SK-N-SH treated with all-trans-retinoic acid at 6 μM for 48 hours (cell line): ENCODE measurements at regions not wholly inside any gene's neighbourhood (a gene's known extent, or its start where the extent isn't known, plus 50 kb on each side); places are given as distances from the start of the nearest gene placed in this dataset.

Source experiments
- ATAC-seq: fragments of 200-7000 bp; cut with Tn5 transposase; 3 replicates; pipeline ENCODE4 v1.9.1; 2020; ENCODE audit warnings: mild to moderate bottlenecking, moderate library complexity
- ARNTL ChIP-seq: fragments of 450-650 bp; formaldehyde crosslinking; IDR thresholded peaks from 2 replicates; pipeline ENCODE4 v1.5.0; 2020; ENCODE audit warnings: low read depth, mild to moderate bottlenecking, moderate library complexity, borderline replicate concordance
- BACH2 ChIP-seq: fragments of 250-450 bp; sonication (Bioruptor Pico); IDR thresholded peaks from 2 replicates; pipeline ENCODE4 v1.9.0; 2021; ENCODE audit warnings: mild to moderate bottlenecking, borderline replicate concordance
- CREB5 ChIP-seq: fragments of 250-450 bp; sonication (Bioruptor Pico); IDR thresholded peaks from 2 replicates; pipeline ENCODE4 v1.5.1; 2020; ENCODE audit warnings: low read depth, mild to moderate bottlenecking, moderate library complexity
- CSDC2 ChIP-seq: fragments of 250-450 bp; sonication (Bioruptor Pico); IDR thresholded peaks from 2 replicates; pipeline ENCODE4 v1.5.0; 2020; ENCODE audit warnings: mild to moderate bottlenecking, moderate library complexity
- ESRRG ChIP-seq: fragments of 250-450 bp; sonication (Bioruptor Pico); IDR thresholded peaks from 2 replicates; pipeline ENCODE4 v1.6.1; 2021; ENCODE audit warnings: mild to moderate bottlenecking
- GLIS3 ChIP-seq: fragments of 250-450 bp; sonication (Bioruptor Pico); IDR thresholded peaks from 2 replicates; pipeline ENCODE4 v1.5.0; 2020; ENCODE audit warnings: mild to moderate bottlenecking, moderate library complexity
- PPARA ChIP-seq: fragments of 250-450 bp; sonication (Bioruptor Pico); IDR thresholded peaks from 2 replicates; pipeline ENCODE4 v1.5.0; 2020; ENCODE audit warnings: mild to moderate bottlenecking, borderline replicate concordance
- RARB ChIP-seq: fragments of 250-450 bp; sonication (Bioruptor Pico); IDR thresholded peaks from 2 replicates; pipeline ENCODE4 v1.8.0; 2021; ENCODE audit warnings: mild to moderate bottlenecking, moderate library complexity
- SNAI2 ChIP-seq: fragments of 250-450 bp; sonication (Bioruptor Pico); IDR thresholded peaks from 2 replicates; pipeline ENCODE4 v1.5.0; 2020; ENCODE audit warnings: mild to moderate bottlenecking, moderate library complexity
- TCF4 ChIP-seq: fragments of 250-450 bp; sonication (Bioruptor Pico); IDR thresholded peaks from 2 replicates; pipeline ENCODE4 v1.8.0; 2021; ENCODE audit warnings: mild to moderate bottlenecking, moderate library complexity, borderline replicate concordance
- TSHZ2 ChIP-seq: fragments of 250-450 bp; sonication (Bioruptor Pico); IDR thresholded peaks from 2 replicates; pipeline ENCODE4 v1.5.0; 2020; ENCODE audit warnings: mild to moderate bottlenecking, moderate library complexity
- ZC3H10 ChIP-seq: fragments of 250-450 bp; sonication (Bioruptor Pico); IDR thresholded peaks from 2 replicates; pipeline ENCODE4 v1.5.1; 2021; ENCODE audit warnings: mild to moderate bottlenecking, moderate library complexity
- ZFP30 ChIP-seq: fragments of 450-650 bp; formaldehyde crosslinking; IDR thresholded peaks from 2 replicates; pipeline ENCODE4 v1.5.0; 2022; ENCODE audit warnings: mild to moderate bottlenecking, moderate library complexity
- ZNF565 ChIP-seq: fragments of 450-650 bp; formaldehyde crosslinking; conservative IDR thresholded peaks from 2 replicates; pipeline ENCODE4 v1.5.0; 2020; ENCODE audit warnings: low read depth, mild to moderate bottlenecking, moderate library complexity
- ZNF70 ChIP-seq: fragments of 450-650 bp; formaldehyde crosslinking; IDR thresholded peaks from 2 replicates; pipeline ENCODE4 v1.5.0; 2020; ENCODE audit warnings: mild to moderate bottlenecking, moderate library complexity
- ZNF8 ChIP-seq: fragments of 450-650 bp; formaldehyde crosslinking; IDR thresholded peaks from 2 replicates; pipeline ENCODE4 v1.5.0; 2020; ENCODE audit warnings: mild to moderate bottlenecking, moderate library complexity
- TF ChIP-seq, protein P1 (sequence below): fragments of 250-450 bp; sonication (Bioruptor Pico); IDR thresholded peaks from 2 replicates; pipeline ENCODE4 v1.8.0; 2021; ENCODE audit warnings: low read depth, mild to moderate bottlenecking, moderate library complexity, borderline replicate concordance
- TF ChIP-seq, protein P2 (sequence below): fragments of 250-450 bp; sonication (Bioruptor Pico); IDR thresholded peaks from 2 replicates; pipeline ENCODE4 v1.5.1; 2021; ENCODE audit warnings: mild to moderate bottlenecking, moderate library complexity

DNA sequence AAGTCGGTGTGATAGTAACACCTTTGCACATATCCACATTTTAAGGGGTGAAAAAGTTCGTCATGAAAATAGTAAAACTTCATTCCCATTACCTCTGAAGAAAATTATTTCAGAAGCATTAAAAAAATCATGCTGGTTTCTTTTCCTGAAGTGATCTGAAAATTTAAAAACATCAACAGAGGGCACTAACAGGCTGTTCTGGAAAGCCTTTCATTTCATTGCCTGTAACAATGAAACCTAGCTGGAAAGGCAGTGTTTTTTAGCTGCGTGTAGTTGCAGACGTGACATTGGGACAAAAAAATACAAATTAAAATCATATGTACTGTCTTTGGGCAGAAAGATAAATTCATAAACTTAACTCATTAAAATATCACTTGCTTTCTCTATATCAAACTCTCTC is 993.8 kb downstream of the GBE1 start:
- TF ChIP-seq CSDC2 (no peak), ESRRG (no peak), ZFP30 (no peak), TSHZ2 (CRISPR knock-in tag) (no peak), GLIS3 (no peak), ZNF70 (no peak), RARB (CRISPR knock-in tag) (no peak), SNAI2 (CRISPR knock-in tag) (no peak), ZC3H10 (CRISPR knock-in tag) (no peak), BACH2 (CRISPR knock-in tag) (no peak), TCF4 (CRISPR knock-in tag) (no peak)
- TF ChIP-seq, protein P1, sequence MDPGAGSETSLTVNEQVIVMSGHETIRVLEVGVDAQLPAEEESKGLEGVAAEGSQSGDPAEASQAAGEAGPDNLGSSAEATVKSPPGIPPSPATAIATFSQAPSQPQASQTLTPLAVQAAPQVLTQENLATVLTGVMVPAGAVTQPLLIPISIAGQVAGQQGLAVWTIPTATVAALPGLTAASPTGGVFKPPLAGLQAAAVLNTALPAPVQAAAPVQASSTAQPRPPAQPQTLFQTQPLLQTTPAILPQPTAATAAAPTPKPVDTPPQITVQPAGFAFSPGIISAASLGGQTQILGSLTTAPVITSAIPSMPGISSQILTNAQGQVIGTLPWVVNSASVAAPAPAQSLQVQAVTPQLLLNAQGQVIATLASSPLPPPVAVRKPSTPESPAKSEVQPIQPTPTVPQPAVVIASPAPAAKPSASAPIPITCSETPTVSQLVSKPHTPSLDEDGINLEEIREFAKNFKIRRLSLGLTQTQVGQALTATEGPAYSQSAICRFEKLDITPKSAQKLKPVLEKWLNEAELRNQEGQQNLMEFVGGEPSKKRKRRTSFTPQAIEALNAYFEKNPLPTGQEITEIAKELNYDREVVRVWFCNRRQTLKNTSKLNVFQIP (CRISPR knock-in tag) = no peak
- no peak for ATAC-seq

- no peak for ATAC-seq
- TF ChIP-seq BACH2 (CRISPR knock-in tag) (no peak), ZNF565 (no peak), ARNTL (CRISPR knock-in tag) (no peak), ZNF70 (no peak)
These were observed 987.2 kb upstream of the ROBO1 start for GRCh38 chr3:80754969-80755368.

DNA sequence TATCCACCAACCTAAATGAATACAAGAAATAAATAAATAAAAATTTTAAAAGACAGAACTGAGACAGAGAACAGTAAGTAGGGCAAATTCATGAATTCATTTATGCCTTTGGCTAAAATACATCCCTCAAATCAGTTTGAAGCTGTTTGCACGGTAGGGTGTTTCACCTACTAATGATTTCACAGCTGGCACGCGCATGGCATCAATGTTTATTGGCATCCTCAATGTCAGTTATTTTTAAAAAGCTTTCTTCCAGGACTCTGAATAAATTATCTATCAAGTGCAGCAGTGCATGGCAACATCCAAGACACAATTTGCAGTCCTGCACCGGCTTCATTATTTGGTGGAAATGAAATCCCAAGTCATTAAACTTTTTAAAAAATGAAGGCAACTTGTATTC is 985.2 kb upstream of the ROBO1 start:
- ATAC-seq = no peak
- no peak for TF ChIP-seq CREB5
- TF ChIP-seq RARB (CRISPR knock-in tag) = no peak
- no peak for TF ChIP-seq ZNF565
- TF ChIP-seq ZNF8 = no peak
- TF ChIP-seq PPARA = no peak
- TF ChIP-seq, protein P1 (CRISPR knock-in tag) = no peak
- TF ChIP-seq BACH2 (CRISPR knock-in tag) = no peak
- TF ChIP-seq, protein P2, sequence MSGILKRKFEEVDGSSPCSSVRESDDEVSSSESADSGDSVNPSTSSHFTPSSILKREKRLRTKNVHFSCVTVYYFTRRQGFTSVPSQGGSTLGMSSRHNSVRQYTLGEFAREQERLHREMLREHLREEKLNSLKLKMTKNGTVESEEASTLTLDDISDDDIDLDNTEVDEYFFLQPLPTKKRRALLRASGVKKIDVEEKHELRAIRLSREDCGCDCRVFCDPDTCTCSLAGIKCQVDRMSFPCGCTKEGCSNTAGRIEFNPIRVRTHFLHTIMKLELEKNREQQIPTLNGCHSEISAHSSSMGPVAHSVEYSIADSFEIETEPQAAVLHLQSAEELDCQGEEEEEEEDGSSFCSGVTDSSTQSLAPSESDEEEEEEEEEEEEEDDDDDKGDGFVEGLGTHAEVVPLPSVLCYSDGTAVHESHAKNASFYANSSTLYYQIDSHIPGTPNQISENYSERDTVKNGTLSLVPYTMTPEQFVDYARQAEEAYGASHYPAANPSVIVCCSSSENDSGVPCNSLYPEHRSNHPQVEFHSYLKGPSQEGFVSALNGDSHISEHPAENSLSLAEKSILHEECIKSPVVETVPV (CRISPR knock-in tag) = no peak

DNA sequence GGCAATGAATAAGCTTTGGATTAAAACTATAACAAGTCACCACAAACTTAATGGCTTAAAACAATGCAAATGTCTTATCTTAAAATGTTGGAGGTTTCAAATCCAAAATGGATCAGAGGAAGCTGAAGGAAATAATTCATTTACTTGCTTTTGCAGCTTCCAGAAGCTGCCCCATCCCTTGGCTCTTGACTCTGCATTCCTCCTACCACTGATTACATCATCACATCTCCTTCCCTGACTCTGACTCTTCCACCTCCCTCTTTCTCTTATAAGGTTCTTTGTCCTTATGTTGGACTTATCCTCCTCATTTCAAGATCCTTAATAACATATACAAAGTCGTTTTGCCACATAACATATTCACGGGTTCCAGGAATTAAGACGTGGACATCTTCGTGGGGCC is 982.8 kb upstream of the ROBO1 start:
- no peak for TF ChIP-seq ARNTL (CRISPR knock-in tag)
- TF ChIP-seq, protein P1 (CRISPR knock-in tag) = no peak
- no peak for ATAC-seq
